M059J (cell line): ENCODE measurements at regions not wholly inside any gene's neighbourhood (a gene's known extent, or its start where the extent isn't known, plus 50 kb on each side); places are given as distances from the start of the nearest gene placed in this dataset.

Experiments
- DNase-seq: peaks from one replicate; pipeline ENCODE4 v3.0.0-alpha.2; 2012; ENCODE audit warnings: low read depth

- DNase-seq, result no peak
These were observed 51.6 kb upstream of the DYNLRB2 start for GRCh38 chr16:80489173-80489572.

- DNase-seq, result no peak
These were observed 52.6 kb upstream of the DYNLRB2 start for GRCh38 chr16:80488167-80488566.

GRCh38 chr16:80480664-80481063 is 60.1 kb upstream of the DYNLRB2 start:
- peak; percentile 7 for DNase-seq

GRCh38 chr16:80477838-80478237 is 63.0 kb upstream of the DYNLRB2 start:
- no peak for DNase-seq

GRCh38 chr16:80468029-80468428 is 72.8 kb upstream of the DYNLRB2 start:
- no peak for DNase-seq

- peak; percentile 40 for DNase-seq
These were observed 74.5 kb upstream of the DYNLRB2 start for GRCh38 chr16:80466024-80466987.

GRCh38 chr16:80463751-80464495 is 76.9 kb upstream of the DYNLRB2 start:
- no peak for DNase-seq

GRCh38 chr16:80463326-80463725 is 77.5 kb upstream of the DYNLRB2 start:
- DNase-seq, result no peak

- no peak for DNase-seq
These were observed 77.9 kb upstream of the DYNLRB2 start for GRCh38 chr16:80462917-80463316.

- no peak for DNase-seq
These were observed 79.8 kb upstream of the DYNLRB2 start for GRCh38 chr16:80460988-80461387.

- DNase-seq, result no peak
These were observed 80.8 kb upstream of the DYNLRB2 start for GRCh38 chr16:80459966-80460365.

GRCh38 chr16:80459331-80459777 is 81.4 kb upstream of the DYNLRB2 start:
- DNase-seq, result no peak

- DNase-seq, result no peak
These were observed 82.9 kb upstream of the DYNLRB2 start for GRCh38 chr16:80457871-80458270.

- DNase-seq, result no peak
These were observed 86.0 kb upstream of the DYNLRB2 start for GRCh38 chr16:80454802-80455201.

GRCh38 chr16:80449392-80449791 is 91.4 kb upstream of the DYNLRB2 start:
- DNase-seq, result no peak

GRCh38 chr16:80447241-80447640 is 93.6 kb upstream of the DYNLRB2 start:
- DNase-seq, result no peak

GRCh38 chr16:80442779-80443178 is 98.0 kb upstream of the DYNLRB2 start:
- DNase-seq, result no peak

GRCh38 chr16:80441935-80442334 is 98.9 kb upstream of the DYNLRB2 start:
- DNase-seq, result no peak

GRCh38 chr16:80440667-80441066 is 100.1 kb upstream of the DYNLRB2 start:
- DNase-seq, result peak; percentile 14

- no peak for DNase-seq
These were observed 103.1 kb upstream of the DYNLRB2 start for GRCh38 chr16:80437707-80438106.

GRCh38 chr16:80436510-80436909 is 104.3 kb upstream of the DYNLRB2 start:
- no peak for DNase-seq

- DNase-seq, result peak; percentile 46
These were observed 107.2 kb upstream of the DYNLRB2 start for GRCh38 chr16:80433623-80434022.

- no peak for DNase-seq
These were observed 113.0 kb upstream of the DYNLRB2 start for GRCh38 chr16:80427795-80428194.
